HG03039 (cell line): ENCODE measurements at regions not wholly inside any gene's neighbourhood (a gene's known extent, or its start where the extent isn't known, plus 50 kb on each side); places are given as distances from the start of the nearest gene placed in this dataset.
"Not testable (repeated sequence)": the region's sequence is repeated elsewhere in the genome, so short reads cannot be mapped to it uniquely, and the experiment has no call there.

ENCODE experiments used
- ATAC-seq: cut with Tn5 transposase; IDR thresholded peaks from one replicate; pipeline ENCODE4 v1.9.1; 2021; ENCODE audit warnings: mild to moderate bottlenecking, moderate library complexity; ENCODE audit not compliant: unreplicated experiment

DNA sequence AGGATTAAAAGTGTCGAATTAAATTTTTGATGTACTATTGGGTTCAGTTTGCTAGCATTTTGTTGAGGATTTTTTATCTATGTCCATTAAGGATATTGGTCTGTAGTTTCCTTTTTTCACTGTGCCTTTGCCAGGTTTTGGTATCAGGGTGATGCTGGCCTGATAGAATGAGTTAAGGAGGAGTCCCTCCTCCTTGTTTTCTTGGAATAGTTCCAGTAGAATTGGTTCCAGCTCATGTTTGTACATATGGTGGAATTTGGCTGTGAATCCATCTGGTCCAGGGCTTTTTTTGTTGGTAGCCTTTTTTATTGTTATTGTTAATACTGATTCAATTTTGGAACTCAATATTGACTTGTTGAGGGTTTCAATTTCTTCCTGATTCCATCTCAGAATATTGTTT lies 141.8 kb downstream of the SIM1 start:
- ATAC-seq: no peak

DNA sequence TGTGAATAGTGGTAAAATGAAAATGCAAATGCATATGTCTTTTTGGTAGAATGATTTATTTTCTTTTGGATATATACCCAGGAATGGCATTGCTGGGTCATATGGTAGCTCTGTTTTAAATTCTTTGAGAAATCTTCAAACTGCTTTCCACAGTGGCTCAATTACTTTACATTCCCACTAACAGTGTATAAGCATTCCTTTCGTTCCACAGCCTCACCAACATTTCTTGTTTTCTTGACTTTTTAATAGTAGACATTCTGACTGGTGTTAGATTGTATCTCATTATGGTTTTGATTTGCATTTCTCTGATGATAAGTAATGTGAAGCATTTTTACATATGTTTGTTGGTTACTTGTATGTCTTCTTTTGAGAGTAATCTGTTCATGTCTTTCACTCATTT lies 144.0 kb downstream of the SIM1 start:
- ATAC-seq: no peak

DNA sequence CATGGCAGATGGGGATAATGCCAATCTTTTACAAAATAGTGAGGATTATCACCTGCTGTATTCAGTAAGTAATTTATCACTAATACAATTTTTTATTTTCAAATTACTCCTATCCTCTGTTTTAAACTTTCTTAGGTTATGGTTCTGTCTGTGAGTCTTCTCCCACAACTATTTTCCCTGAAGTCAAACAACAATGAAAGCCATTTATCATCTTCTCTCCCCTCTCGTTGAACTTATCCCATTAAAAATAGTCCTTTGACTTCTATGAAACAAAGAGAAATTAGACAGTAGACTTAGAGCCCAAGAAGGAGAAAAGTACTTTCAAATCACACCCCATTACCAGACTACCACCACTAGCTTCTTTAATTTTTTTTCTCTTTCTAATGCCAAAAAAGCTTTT lies 147.7 kb downstream of the SIM1 start:
- no peak for ATAC-seq

DNA sequence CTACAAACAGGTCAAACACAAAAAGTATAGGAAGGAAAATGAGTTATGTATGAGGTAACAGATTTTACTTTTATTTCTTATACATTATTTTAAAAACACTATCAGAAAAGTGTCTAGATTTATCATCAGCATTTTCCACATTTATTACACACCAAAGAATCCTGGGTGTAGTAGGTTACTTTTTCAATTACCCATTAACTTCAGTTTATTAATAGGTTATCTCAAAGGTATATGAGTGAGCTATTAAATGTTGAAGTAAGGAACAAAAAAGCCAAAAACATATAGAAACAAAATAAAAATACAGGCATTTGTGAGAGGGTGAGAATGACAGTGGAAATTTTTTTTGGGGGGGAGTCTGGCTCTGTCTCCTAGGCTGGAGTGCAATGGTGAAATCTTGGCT lies 150.5 kb downstream of the SIM1 start:
- ATAC-seq: no peak

DNA sequence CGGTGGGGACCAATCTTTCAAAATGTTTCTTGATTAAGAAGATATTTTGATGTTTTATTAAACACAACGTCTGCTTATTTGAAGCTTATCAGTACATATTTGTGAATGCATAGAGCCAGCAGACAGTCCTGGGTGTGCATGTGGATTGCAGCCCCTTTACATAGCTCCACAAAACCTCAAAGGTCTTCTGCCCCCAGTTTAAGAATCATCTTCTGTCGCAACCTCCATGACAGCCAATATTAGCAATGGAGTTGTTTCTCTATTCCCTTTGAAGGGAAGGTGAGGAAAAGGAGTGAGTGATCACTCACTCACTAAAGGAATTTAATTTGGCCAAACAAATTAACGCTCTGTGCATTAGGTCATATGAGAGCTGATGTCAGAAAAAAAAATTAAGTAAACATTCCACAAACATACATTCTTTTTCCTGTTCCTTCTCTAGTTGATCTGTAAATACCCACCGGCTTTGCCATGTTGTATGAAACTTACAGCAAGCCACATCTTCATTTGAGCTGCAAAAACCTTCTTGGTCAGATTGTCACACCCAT lies 152.9 kb downstream of the SIM1 start:
- ATAC-seq: no peak

DNA sequence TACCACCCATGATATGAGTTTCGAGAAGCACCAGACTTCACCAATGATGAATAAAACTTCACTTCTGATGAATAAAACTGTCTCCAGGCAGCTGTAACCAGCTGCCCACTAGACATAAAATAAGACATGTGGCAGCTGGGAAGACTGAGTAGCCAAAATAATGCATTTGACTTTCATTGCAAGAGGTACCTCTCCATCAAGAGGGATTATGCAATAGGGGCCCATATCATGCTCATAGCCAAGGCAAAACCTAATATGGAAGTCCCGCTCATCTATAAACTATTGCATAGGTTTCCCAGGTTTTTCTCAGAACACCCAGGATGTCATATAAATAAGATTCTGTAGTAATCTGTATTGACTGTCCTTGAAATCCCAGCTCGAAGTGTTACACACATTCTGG lies 155.5 kb downstream of the SIM1 start:
- no peak for ATAC-seq

DNA sequence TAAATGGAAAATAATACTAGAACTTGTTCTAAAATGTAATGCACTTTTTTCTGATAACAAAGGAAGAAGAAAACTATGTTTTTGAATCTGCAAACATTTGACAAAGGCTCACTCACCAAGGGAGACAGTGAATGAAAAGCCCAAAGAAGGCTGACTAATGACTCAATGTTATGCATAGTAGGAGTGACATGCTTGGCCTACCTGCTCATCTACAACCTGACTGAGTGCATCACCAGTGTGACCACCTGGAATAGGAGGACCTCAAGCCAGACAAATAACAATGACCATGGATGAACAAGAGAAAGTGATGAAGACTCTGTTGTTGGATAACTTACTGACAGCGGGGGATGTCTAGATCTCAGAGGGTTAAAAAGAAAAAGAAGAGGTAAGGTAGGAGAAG lies 157.2 kb downstream of the SIM1 start:
- ATAC-seq: no peak

DNA sequence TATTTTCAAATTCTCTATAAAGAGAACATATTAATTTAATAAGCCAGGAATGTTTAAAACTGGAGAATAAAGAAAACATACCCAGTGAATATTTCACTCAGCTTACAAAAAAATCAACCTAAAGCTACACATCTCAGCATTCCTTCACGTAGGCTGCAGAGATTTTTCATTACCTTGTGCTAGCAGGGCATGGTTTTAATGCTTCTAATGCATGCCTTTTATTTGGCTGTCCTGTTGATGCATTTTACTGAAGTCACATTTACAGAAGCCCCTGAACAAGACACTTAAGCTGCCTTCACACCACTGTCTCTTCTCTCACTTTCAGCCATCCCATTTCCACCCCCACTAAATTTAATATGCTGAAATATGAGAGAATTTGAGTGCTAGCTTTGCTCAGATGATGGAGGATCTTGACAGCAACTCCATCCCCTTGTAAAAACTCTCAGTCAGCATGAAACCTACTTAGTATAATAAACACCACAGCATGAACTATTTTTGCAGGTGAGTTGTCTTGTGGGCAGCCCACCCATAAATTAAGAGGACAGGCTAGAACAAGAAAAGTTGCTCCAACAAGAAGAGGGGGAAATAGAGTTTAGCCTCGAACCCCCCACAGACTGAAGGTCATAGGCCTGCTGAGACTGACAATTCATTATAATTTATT lies 159.4 kb downstream of the SIM1 start:
- ATAC-seq: no peak

DNA sequence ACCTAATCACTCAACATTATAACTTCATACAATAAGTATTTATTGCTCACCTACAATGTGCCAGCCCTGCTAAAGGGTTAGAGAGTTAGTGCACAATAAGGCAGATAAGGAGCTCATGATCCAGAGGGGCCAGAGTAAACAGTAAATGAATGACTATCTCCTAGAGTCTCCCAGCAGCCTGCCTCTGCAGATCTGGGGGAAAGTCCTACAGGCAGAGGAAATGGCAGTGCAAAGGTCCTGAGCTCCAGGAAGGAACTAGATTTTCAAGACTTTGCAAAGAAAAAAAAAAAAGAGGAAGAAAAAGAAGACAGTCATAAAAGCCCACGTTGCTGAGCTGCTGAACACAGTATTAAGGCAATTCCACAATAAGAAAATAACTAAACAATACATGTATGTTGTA lies 160.1 kb downstream of the SIM1 start:
- no peak for ATAC-seq

DNA sequence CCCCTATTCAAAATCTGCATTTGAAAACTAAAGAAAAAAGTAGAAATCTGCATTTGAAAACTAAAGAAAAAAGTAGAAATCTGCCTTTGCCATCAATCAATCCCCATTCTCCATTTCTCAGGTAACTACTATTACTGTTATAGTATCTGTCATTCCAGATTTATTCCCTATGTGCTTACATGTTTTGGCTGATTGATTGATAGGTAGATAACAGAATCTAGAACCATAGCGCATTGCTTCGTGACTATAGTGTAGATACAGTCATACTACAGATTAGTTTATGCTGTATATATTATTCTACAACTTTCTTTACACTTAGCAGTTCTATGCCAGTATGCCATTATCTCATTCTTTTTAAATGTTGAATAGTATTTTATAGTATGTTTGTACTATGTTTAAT lies 163.0 kb downstream of the SIM1 start:
- no peak for ATAC-seq

DNA sequence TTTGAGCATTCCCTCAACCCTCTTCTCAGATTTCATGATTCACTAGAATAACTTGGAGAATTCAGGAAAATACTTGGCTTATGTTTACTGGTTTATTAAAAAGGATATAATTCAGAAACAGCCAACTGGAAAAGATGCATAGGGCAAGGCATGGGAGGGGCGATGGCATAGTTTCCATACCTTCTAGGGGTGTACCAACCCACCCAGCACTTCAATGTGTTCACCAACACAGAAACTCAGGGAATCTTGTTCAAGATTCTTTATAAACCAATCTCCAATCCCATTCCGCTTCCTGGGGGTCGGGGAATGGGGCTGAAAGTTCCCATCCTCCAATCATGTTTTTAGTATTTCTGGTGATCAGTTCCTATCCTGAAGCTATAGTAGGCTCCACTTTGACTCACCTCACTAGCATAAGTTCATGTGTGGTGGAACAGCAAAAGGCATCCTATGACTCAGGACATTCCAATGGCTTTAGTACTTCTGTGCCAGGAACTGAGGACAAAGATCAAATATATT lies 164.4 kb downstream of the SIM1 start:
- no peak for ATAC-seq

DNA sequence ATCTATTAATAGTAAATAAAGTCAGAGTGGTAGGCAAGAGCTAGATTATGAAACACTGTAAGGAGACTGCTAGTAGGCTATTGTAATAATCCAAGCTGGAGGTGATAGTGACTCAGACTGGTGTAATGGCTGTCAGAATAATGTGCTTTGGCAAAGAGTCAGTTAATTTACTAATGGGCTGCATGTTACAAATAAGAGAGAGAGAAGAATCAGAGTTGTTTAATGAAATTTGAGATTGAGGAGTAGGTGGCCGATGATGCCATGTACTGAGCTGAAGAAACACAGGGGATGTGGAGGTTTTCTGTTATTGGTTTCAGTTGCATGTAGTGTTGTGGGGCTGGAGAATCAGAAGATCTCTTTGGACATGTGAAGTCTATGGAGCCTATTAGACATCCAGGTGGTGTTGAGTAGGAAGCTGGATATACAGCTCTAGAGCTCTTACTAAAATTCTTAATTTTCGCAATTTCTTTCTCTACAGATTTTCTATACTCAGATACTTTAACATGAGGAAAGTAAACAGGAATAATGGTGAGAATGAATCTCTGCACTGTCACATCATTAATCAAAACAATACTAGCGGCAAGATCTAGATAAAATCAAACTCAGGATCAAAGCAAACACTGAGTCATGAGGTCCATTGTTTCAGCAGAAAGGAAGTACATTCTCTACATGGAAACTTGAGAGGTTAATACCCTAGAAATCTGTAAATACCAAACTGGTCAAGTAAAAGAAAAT lies 167.7 kb downstream of the SIM1 start:
- ATAC-seq: no peak

DNA sequence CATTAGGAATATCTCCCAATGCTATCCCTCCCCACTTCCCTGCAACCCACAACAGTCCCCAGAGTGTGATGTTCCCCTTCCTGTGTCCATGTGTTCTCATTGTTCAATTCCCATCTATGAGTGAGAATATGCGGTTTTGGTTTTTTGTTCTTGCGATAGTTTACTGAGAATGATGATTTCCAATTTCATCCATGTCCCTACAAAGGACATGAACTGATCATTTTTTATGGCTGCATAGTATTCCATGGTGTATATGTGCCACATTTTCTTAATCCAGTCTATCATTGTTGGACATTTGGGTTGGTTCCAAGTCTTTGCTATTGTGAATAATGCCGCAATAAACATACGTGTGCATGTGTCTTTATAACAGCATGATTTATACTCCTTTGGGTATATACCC lies 169.5 kb downstream of the SIM1 start:
- not testable (repeated sequence) for ATAC-seq

DNA sequence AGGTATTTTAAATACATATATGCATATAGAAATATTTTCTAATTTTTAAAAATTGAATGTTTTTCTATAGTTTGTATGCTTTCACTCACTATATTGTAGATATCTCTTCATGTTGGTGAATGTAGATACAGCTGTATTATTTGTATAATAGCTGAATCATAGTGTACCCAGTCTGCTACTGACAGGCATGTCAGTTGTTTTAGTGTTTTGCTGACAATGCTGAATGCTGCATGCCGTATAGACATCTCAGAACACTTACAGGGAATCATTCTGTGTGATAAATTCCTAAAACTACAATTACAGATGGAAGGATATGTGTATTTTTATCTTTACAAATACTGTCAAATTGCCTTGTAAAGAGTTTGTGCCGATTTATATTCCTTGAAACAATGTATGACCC lies 175.4 kb downstream of the SIM1 start:
- ATAC-seq: no peak

DNA sequence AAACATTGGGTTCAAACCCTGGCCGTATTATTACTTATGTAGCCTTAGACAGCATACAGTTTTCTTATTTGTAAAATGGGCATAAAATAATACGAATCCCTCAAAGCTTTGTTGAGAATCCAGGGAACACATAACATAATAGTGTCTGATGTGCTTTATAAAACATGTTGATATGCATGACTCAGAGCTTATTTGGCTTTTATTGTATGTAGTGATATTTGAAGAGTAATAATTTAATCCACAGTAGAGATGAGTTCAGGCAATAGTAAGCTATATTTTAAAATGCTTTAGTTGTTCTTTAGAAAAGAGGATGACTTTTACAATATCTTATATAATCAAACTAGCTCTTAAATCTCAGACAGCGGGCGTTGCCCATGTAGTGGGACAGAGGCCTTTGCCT lies 176.4 kb downstream of the SIM1 start:
- no peak for ATAC-seq

DNA sequence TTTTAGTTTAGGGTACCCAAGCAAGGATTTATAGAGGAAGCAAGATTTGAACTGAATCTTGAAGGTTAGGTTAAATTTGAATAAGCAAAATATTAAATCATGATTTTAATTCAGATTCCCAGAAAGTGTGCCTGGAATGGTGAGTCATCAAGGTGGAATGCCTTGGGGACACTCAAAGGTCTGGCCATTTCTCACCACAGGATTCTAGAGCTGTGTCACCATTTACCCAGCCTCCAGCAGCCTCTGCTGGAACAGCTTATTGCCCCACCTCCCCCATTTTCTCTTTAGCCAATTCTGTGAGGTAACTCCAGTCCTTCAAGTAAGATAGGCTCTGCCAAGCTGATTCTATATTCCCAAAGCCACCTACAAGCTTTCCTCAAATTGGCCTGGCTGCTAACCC lies 181.4 kb downstream of the SIM1 start:
- ATAC-seq: no peak

DNA sequence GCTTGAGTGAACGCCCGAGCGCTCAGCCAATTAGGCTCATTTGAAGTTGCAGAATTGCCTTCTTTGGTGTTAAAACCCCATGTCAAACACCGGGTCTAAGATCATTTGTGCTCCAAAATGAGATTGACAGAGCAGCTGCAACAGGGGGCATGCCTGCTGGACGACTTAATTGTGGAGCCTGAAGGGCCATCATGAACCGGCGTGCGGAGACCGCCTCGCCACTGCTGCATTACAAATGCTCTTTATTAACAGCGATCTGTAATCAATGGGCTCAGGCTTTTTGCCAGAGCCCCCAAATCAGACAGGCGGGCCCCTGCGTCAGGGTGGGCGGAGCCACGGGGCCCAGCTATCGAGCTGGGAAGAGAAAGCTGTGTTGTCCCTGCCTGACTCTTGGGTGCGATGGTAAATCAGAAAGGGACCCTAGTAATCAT lies 183.2 kb downstream of the SIM1 start:
- ATAC-seq: no peak

DNA sequence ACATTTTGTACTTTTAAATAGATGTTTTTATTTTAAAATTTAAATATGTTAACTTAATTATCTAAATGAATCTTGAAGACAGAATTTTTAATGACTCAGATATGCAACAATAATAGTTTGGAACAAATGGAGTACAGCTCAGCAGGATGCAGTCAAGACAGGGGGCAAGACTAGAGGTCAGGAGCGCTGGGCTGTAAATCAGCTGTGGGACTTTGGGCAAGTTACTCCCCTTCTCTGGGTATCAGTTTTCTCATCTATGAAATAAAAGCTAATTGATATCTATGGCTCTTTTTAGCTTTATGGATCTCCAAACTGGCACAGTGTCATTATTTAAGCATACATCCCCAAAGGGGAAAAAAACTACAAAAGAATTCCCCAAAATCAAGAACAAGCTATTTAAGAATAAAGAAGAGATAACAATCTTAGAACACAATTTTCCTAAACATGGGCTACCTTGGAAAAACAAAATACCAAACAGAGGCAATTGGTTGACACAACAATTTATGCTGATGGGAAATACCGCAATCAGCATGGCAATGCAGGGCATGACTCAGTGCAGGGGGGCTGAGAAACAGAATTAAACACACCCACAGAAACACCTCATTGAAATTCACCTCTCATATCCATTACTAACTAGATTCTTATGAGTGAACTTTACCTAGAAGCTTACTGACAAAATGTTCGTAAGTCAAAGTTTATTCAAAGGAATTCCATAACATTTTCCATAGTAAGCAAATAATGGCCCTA lies 188.2 kb downstream of the SIM1 start:
- ATAC-seq: no peak

DNA sequence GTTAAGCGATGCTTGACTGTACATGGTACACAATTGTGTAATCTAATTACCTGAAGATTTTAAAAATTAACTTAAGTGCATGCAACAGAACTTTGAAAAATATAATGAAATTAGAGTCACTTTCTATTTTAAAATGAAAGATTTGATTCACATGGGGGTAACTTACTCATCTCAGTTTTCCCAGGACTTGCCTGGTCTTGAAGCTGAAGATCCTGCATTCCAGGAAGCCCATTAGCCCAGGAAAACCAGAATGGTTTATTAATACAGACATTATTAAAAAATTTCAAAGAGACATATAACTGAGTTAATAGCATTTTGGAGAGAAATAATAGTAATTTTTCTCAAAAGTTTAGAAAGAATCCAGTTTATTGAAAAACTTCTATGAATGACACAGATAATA lies 190.6 kb downstream of the SIM1 start:
- ATAC-seq: no peak

DNA sequence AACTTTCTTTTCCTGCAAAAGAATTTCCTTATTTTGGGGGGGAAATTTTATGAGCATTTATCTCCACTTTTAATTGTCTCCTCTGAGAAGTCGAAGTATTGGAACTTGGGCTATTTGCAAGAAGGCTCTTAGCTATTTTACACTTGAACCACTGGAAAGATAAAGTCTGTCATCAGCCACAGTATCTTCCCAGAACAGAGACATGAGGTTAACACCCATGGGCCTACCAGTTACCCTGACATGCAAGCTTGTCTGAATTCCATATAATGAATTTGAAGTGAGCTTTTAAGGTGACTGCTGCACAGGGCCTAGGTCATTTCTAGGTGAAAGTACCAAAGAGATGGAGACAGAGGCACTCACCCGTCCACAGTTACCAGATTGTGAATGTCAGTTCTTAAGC lies 193.1 kb downstream of the SIM1 start:
- ATAC-seq: no peak

DNA sequence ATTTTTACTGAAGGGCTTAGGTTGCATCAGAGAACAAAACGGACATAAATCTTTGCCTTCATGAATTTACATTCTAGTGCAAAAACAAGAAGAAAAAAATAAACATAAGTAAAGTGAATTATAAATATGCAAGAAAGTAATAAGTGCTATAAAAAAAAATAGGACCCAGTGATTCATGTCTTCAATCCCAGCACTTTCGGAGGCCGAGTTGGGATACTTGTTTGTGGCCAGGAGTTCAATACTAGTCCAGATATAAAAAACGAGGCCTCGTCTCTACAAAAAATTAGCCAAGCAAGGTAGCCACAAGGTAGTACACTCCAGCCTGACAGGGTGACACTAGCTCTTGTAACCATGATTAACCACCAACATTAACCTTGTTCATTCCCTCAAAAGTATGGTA lies 193.5 kb downstream of the SIM1 start:
- no peak for ATAC-seq

DNA sequence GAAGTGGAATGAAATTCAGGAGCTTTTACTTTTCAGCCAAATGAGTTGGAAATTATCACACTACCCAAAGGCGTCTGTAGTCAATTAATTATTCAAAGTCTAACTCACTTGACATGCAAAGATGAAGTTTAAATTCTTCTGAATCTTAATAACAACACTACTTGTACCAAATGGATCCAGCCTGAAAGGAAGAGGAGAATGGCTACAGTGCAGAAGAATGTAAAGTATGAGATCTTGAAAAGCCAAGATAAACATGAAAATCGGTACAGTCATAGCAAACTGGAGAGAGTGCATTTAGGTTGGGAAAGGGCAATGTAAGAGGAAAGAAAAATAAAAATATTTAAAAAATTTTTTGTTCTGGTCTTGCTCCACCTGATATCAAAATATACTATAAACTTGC lies 195.5 kb downstream of the SIM1 start:
- no peak for ATAC-seq
